Neuronal stem cell (in vitro differentiated cells): ENCODE measurements at regions not wholly inside any gene's neighbourhood (a gene's known extent, or its start where the extent isn't known, plus 50 kb on each side); places are given as distances from the start of the nearest gene placed in this dataset.
"Not testable (repeated sequence)": the region's sequence is repeated elsewhere in the genome, so short reads cannot be mapped to it uniquely, and the experiment has no call there.

Experiments used
- DNase-seq: peaks from one replicate; pipeline ENCODE4 v3.0.0-alpha.2; 2013; ENCODE audit warnings: low spot score
- H2AFZ ChIP-seq: one replicate; pipeline ENCODE4 v1.6.1; 2013; ENCODE audit warnings: mild to moderate bottlenecking, low read length, inconsistent platforms
- H2AK5ac ChIP-seq: 2 replicates; pipeline ENCODE4 v1.6.1; 2013; ENCODE audit warnings: low read depth, mild to moderate bottlenecking, inconsistent platforms, low read length, moderate library complexity, mixed read lengths
- H2BK120ac ChIP-seq: 2 replicates; pipeline ENCODE4 v1.6.1; 2013; ENCODE audit warnings: low read depth, mild to moderate bottlenecking, inconsistent platforms, low read length, moderate library complexity, mixed read lengths
- H2BK12ac ChIP-seq: one replicate; pipeline ENCODE4 v1.6.1; 2013; ENCODE audit warnings: low read length, inconsistent platforms
- H2BK15ac ChIP-seq: 2 replicates; pipeline ENCODE4 v1.6.1; 2013; ENCODE audit warnings: mild to moderate bottlenecking, low read length, inconsistent platforms, mixed read lengths
- H2BK5ac ChIP-seq: one replicate; pipeline ENCODE4 v1.6.1; 2013; ENCODE audit warnings: inconsistent platforms, mild to moderate bottlenecking, low read length, moderate library complexity
- H3K14ac ChIP-seq: one replicate; pipeline ENCODE4 v1.6.1; 2013; ENCODE audit warnings: low read length, inconsistent platforms
- H3K18ac ChIP-seq: 2 replicates; pipeline ENCODE4 v1.6.1; 2013; ENCODE audit warnings: low read length, inconsistent platforms
- H3K23ac ChIP-seq: 2 replicates; pipeline ENCODE4 v1.6.1; 2013; ENCODE audit warnings: low read depth, mild to moderate bottlenecking, mixed read lengths, low read length, inconsistent platforms; ENCODE audit not compliant: poor library complexity
- H3K27ac ChIP-seq: replicated peaks from 3 replicates; pipeline ENCODE4 v1.5.1; 2013; ENCODE audit warnings: low read length, inconsistent platforms
- H3K27me3 ChIP-seq, 3 experiments: 2 replicates each; pipeline ENCODE4 v1.6.1; 2013; ENCODE audit warnings: low read length in 3 of 3, mild to moderate bottlenecking in 2 of 3, inconsistent platforms in 1 of 3, low read depth in 1 of 3, mixed read lengths in 1 of 3, moderate library complexity in 1 of 3; ENCODE audit not compliant: control insufficient read depth in 3 of 3, insufficient read depth in 3 of 3
- H3K36me3 ChIP-seq, 2 donors: replicated peaks in 1 of 2; 2 replicates each; pipeline ENCODE4 v1.6.1; 2013; ENCODE audit warnings: low read length in 2 of 2; ENCODE audit not compliant: control insufficient read depth in 2 of 2, insufficient read depth in 2 of 2
- H3K4ac ChIP-seq: 2 replicates; pipeline ENCODE4 v1.6.1; 2013; ENCODE audit warnings: inconsistent platforms, mild to moderate bottlenecking, low read length, moderate library complexity
- H3K4me1 ChIP-seq, 2 donors: 1 replicate in 1 of 2; 2 replicates in 1 of 2; pipeline ENCODE4 v1.6.1; 2013; ENCODE audit warnings: low read length in 2 of 2, low read depth in 1 of 2; ENCODE audit not compliant: control insufficient read depth in 2 of 2, insufficient read depth in 1 of 2
- H3K4me2 ChIP-seq: one replicate; pipeline ENCODE4 v1.6.1; 2013; ENCODE audit warnings: mild to moderate bottlenecking, low read length, inconsistent platforms; ENCODE audit not compliant: insufficient read depth, poor library complexity, severe bottlenecking
- H3K4me3 ChIP-seq, 2 donors: 2 replicates each; pipeline ENCODE4 v1.5.1; 2013; ENCODE audit warnings: low read length in 2 of 2, mild to moderate bottlenecking in 2 of 2, inconsistent platforms in 1 of 2, moderate library complexity in 1 of 2
- H3K79me1 ChIP-seq: one replicate; pipeline ENCODE4 v1.6.1; 2013; ENCODE audit warnings: low read depth, mild to moderate bottlenecking, inconsistent platforms, low read length, moderate library complexity
- H3K9ac ChIP-seq: one replicate; pipeline ENCODE4 v1.6.1; 2013; ENCODE audit warnings: mild to moderate bottlenecking, low read depth, low read length, inconsistent platforms; ENCODE audit not compliant: poor library complexity
- H3K9me3 ChIP-seq, 2 donors: replicated peaks in 1 of 2; 2 replicates each; pipeline versions ENCODE3 to v1.6.1; 2013; ENCODE audit warnings: low read length in 2 of 2, mild to moderate bottlenecking in 2 of 2, inconsistent platforms in 1 of 2, low read depth in 1 of 2, mixed read lengths in 1 of 2, moderate library complexity in 1 of 2; ENCODE audit not compliant: control insufficient read depth in 2 of 2, insufficient read depth in 1 of 2
- H4K8ac ChIP-seq: one replicate; pipeline ENCODE4 v1.6.1; 2013; ENCODE audit warnings: low read depth, mild to moderate bottlenecking, inconsistent platforms, low read length, moderate library complexity
- H4K91ac ChIP-seq: one replicate; pipeline ENCODE4 v1.6.1; 2013; ENCODE audit warnings: low read length, low read depth, mild to moderate bottlenecking, inconsistent platforms; ENCODE audit not compliant: poor library complexity
- WGBS, 2 donors: extraction: QIAGEN DNeasy Blood & Tissue Kit; methylation state at CpG; one replicate each; pipeline ENCODE4 v1.1.7; 2013; ENCODE audit warnings: missing lambda C conversion rate in 2 of 2, mixed read lengths in 1 of 2; ENCODE audit not compliant: insufficient read length in 2 of 2, insufficient replicate concordance in 1 of 2; ENCODE audit errors: extremely low coverage in 2 of 2; 5-methylcytosine and 5-hydroxymethylcytosine counted together

- WGBS, 2 donors: no CpG with 5 or more reads among the region's 28 CpGs
- Histone ChIP-seq H3K27ac (no peak overlapping the region), H3K36me3 (no peaks in the 10 kb centered on the region)
Observed at GRCh38 chr6:168377856-168378832, 58.6 kb upstream of the DACT2 start.

GRCh38 chr6:168379579-168379978, 60.0 kb upstream of the DACT2 start:
- H3K23ac ChIP-seq, H3K4me1 ChIP-seq, H3K4ac ChIP-seq, H3K36me3 ChIP-seq, H3K27ac ChIP-seq, H2BK120ac ChIP-seq, H3K18ac ChIP-seq, H3K4me3 ChIP-seq, H4K91ac ChIP-seq, H3K4me2 ChIP-seq, H2BK15ac ChIP-seq, H3K14ac ChIP-seq, H3K9ac ChIP-seq, H2BK5ac ChIP-seq, H2AK5ac ChIP-seq, H3K27me3 ChIP-seq, H2AFZ ChIP-seq, H3K79me1 ChIP-seq, H2BK12ac ChIP-seq, H4K8ac ChIP-seq, DNase-seq: not testable (repeated sequence)
- peaks cover 9 to 20% of the 10 kb centered on the region in 2 donors for H3K9me3 ChIP-seq
- WGBS, 2 donors: no CpG with 5 or more reads among the region's 20 CpGs

More at GRCh38 chr6:168377856-168378832, 58.6 kb upstream of the DACT2 start:
- Histone ChIP-seq H4K91ac (no peak overlapping the region), H3K4ac (no peak overlapping the region), H3K4me3 (peak overlapping the region in 1 of 2 donors; percentile 53), H2AK5ac (no peak overlapping the region), H3K9ac (no peak overlapping the region), H2AFZ (peak overlapping the region; percentile 35), H2BK5ac (no peak overlapping the region), H3K4me1 (peaks cover 0 to 2% of the 10 kb centered on the region in 2 donors), H3K4me2 (no peak overlapping the region), H3K18ac (no peak overlapping the region), H2BK120ac (no peak overlapping the region), H3K23ac (peak overlapping the region; percentile 25), H3K79me1 (peaks cover 2% of the 10 kb centered on the region), H2BK15ac (no peak overlapping the region), H3K27me3 (no peaks in the 10 kb centered on the region), H3K14ac (no peak overlapping the region), H2BK12ac (peak overlapping the region; percentile 3), H4K8ac (no peak overlapping the region), H3K9me3 (peaks cover 5 to 16% of the 10 kb centered on the region in 2 donors)
- DNase-seq: no peak

- not testable (repeated sequence) for H3K27ac ChIP-seq, H3K27me3 ChIP-seq, H4K91ac ChIP-seq, H2BK120ac ChIP-seq, H3K14ac ChIP-seq, H2AK5ac ChIP-seq, H2AFZ ChIP-seq, H3K9ac ChIP-seq, DNase-seq, H2BK5ac ChIP-seq, H3K18ac ChIP-seq, H3K4me1 ChIP-seq, H2BK12ac ChIP-seq, H3K4me2 ChIP-seq, H3K79me1 ChIP-seq, H3K4ac ChIP-seq, H3K23ac ChIP-seq, H2BK15ac ChIP-seq, H4K8ac ChIP-seq, H3K36me3 ChIP-seq
- H3K4me3 ChIP-seq: peak overlapping the region in 1 of 2 donors; percentile 1
- peaks cover 9 to 20% of the 10 kb centered on the region in 2 donors for H3K9me3 ChIP-seq
- WGBS, 2 donors: no CpG with 5 or more reads among the region's 38 CpGs
Observed at GRCh38 chr6:168380166-168380955, 60.6 kb upstream of the SMOC2 start.
